Chondrocyte (in vitro differentiated cells): ENCODE measurements at regions not wholly inside any gene's neighbourhood (a gene's known extent, or its start where the extent isn't known, plus 50 kb on each side); places are given as distances from the start of the nearest gene placed in this dataset.

Source experiments
- DNase-seq: peaks from one replicate; pipeline ENCODE4 v3.0.0; 2021; ENCODE audit warnings: mixed read lengths, low spot score
- H3K27ac Mint-ChIP-seq: one replicate; pipeline ENCODE4 v1.8.0; 2021; ENCODE audit warnings: mild to moderate bottlenecking, moderate library complexity, mixed read lengths; ENCODE audit not compliant: unreplicated experiment
- H3K27me3 Mint-ChIP-seq: 2 replicates; pipeline ENCODE4 v1.8.0; 2021; ENCODE audit warnings: low read depth, mixed read lengths
- H3K36me3 Mint-ChIP-seq: 2 replicates; pipeline ENCODE4 v1.8.0; 2021; ENCODE audit warnings: low read depth, mixed read lengths
- H3K4me1 Mint-ChIP-seq: 2 replicates; pipeline ENCODE4 v1.8.0; 2021; ENCODE audit warnings: low read depth, mild to moderate bottlenecking, mixed read lengths
- H3K4me3 Mint-ChIP-seq: one replicate; pipeline ENCODE4 v1.8.0; 2021; ENCODE audit warnings: mild to moderate bottlenecking, moderate library complexity, mixed read lengths; ENCODE audit not compliant: unreplicated experiment
- H3K9me3 Mint-ChIP-seq: 2 replicates; pipeline ENCODE4 v1.8.0; 2021; ENCODE audit warnings: low read depth, mixed read lengths
- TF ChIP-seq, protein P1 (sequence below): fragments of 200-600 bp; sonication (generic); IDR thresholded peaks from 2 replicates; pipeline ENCODE4 v1.5.0; 2021; ENCODE audit warnings: antibody characterized with exemption, mild to moderate bottlenecking, moderate library complexity

DNA sequence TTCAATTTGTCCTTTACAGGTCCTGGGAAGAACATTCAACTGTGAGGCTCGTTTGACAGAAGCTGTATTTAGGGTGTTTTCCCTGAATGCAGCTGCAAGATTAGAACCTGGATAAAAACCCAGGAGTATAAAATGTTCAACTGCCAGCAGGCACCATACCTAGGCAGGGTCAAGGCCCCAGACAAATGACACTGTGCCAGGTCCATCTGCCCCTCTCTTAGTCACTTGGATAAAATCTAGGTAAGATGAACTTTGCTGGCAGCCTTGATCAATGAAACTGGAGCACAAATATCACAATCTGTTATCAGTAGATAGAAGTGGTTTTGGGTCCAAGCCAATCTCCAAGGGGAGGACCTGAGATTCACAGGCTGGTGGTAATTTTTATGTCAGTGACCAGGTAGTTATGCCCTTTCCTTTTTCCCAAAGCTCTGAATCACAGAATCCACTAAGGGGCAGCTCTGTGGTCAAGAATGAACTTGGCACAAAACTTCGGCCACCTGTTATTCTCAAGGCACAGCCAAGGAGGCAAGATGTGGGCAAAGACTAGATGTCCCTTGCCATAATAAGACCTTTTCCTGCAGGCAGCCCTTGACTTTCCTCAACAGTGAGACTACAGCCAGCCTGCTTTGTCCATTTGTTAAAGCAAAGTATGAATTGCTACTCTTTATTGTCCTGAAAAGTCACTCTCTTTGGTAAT, 501.0 kb downstream of the PPARGC1A start:
- Mint-ChIP-seq H3K27me3 (no peaks in the 10 kb centered on the region), H3K9me3 (peaks cover under 1% of the 10 kb centered on the region), H3K4me1 (peaks cover 26% of the 10 kb centered on the region), H3K27ac (no peak overlapping the region), H3K4me3 (no peak overlapping the region), H3K36me3 (peaks cover under 1% of the 10 kb centered on the region)
- no peak for DNase-seq
- TF ChIP-seq, protein P1, sequence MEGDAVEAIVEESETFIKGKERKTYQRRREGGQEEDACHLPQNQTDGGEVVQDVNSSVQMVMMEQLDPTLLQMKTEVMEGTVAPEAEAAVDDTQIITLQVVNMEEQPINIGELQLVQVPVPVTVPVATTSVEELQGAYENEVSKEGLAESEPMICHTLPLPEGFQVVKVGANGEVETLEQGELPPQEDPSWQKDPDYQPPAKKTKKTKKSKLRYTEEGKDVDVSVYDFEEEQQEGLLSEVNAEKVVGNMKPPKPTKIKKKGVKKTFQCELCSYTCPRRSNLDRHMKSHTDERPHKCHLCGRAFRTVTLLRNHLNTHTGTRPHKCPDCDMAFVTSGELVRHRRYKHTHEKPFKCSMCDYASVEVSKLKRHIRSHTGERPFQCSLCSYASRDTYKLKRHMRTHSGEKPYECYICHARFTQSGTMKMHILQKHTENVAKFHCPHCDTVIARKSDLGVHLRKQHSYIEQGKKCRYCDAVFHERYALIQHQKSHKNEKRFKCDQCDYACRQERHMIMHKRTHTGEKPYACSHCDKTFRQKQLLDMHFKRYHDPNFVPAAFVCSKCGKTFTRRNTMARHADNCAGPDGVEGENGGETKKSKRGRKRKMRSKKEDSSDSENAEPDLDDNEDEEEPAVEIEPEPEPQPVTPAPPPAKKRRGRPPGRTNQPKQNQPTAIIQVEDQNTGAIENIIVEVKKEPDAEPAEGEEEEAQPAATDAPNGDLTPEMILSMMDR = no peak

DNA sequence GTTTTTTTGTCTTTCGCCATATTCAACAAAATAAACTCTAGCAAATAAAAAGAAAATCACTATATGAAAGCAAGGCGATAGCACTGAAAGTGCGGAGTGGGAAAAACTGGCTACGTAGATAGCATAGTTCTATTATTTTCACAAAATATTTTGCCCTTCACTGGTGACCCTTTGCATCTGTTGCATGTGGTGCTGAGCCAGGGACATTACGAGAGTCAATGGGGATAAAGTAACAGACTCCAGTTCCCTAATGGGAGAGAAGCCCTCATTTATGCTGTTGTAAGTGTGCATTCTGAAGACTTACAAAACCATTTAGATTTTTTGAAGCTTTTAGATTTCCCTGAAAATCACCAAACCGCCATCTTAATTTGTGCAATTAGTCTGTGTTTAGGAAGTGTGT, 501.6 kb downstream of the PPARGC1A start:
- no peaks in the 10 kb centered on the region for H3K36me3 Mint-ChIP-seq
- TF ChIP-seq, protein P1 = no peak
- H3K4me3 Mint-ChIP-seq = no peak overlapping the region
- no peak overlapping the region for H3K27ac Mint-ChIP-seq
- no peak for DNase-seq
- no peaks in the 10 kb centered on the region for H3K27me3 Mint-ChIP-seq
- peaks cover 32% of the 10 kb centered on the region for H3K4me1 Mint-ChIP-seq
- no peaks in the 10 kb centered on the region for H3K9me3 Mint-ChIP-seq

DNA sequence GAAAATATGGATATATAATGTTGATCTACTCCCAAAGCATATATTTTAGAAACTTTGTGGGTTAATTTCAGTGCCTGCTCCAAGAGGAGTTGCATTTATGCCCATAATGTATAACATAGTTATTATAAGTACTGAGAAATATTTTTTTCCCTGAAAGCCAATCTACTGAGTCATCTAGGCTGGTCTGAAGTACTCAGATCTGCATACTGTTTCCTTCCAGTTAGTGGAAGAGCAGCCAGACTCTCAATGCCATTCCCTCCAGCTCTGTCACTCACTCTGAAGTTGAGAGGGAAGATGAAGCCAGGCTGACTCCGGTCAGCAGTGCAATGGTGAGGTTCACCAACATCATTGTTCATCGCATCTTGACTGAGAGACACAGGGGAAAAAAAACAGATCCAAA, 505.1 kb downstream of the PPARGC1A start:
- TF ChIP-seq, protein P1 = no peak
- H3K9me3 Mint-ChIP-seq = no peaks in the 10 kb centered on the region
- H3K4me3 Mint-ChIP-seq = peak overlapping the region; percentile 5
- peaks cover 22% of the 10 kb centered on the region for H3K4me1 Mint-ChIP-seq
- no peak for DNase-seq
- H3K27me3 Mint-ChIP-seq = no peaks in the 10 kb centered on the region
- peak overlapping the region; percentile 80 for H3K27ac Mint-ChIP-seq
- no peaks in the 10 kb centered on the region for H3K36me3 Mint-ChIP-seq

DNA sequence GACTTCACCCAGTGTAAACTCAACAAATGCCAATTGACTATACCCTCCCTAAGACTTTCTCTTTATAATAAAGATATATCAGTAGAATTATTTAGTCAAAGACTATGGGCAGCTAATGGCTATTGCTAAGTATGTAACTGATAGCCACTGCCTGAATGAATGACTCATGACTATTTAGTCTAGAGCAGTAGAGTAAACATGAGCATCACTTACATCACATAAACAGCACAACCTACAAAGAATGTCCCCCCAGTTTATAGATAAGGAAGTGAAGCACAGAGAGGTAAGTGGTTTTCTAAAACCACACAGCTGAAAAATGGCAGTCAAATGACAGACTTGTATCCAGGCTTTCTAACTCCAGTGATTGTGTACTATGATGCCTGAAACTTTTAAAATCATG, 507.0 kb downstream of the PPARGC1A start:
- TF ChIP-seq, protein P1 = no peak
- H3K9me3 Mint-ChIP-seq = peaks cover 9% of the 10 kb centered on the region
- H3K4me3 Mint-ChIP-seq = no peak overlapping the region
- no peaks in the 10 kb centered on the region for H3K27me3 Mint-ChIP-seq
- H3K27ac Mint-ChIP-seq = peak overlapping the region; percentile 76
- H3K36me3 Mint-ChIP-seq = peaks cover 1% of the 10 kb centered on the region
- peaks cover 22% of the 10 kb centered on the region for H3K4me1 Mint-ChIP-seq
- no peak for DNase-seq

DNA sequence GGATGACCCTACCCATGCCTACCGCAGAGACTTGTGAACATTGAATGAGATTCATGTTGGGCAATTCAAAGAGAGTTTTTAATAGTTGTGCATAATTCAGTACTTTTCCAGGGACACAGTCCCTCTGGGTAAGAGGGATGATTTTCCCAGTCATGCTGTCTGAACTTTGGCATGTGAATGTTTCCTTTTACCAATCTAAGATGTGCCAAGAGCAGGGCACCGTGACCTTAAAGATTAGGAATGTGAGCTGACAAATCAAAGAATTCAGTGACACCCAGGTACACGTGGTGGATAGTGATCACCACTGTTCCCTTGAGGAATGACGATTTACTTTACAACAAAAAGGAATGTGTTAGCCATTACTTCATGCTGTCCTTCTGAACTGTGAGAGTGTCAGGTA, 515.6 kb downstream of the PPARGC1A start:
- peaks cover under 1% of the 10 kb centered on the region for H3K36me3 Mint-ChIP-seq
- H3K4me1 Mint-ChIP-seq = peaks cover 26% of the 10 kb centered on the region
- no peak for DNase-seq
- TF ChIP-seq, protein P1 = no peak
- H3K4me3 Mint-ChIP-seq = no peak overlapping the region
- H3K27ac Mint-ChIP-seq = no peak overlapping the region
- H3K27me3 Mint-ChIP-seq = no peaks in the 10 kb centered on the region
- peaks cover 10% of the 10 kb centered on the region for H3K9me3 Mint-ChIP-seq
